Fibroblast of the conjunctiva (primary cell): ENCODE measurements at regions not wholly inside any gene's neighbourhood (a gene's known extent, or its start where the extent isn't known, plus 50 kb on each side); places are given as distances from the start of the nearest gene placed in this dataset.
"Not testable (repeated sequence)": the region's sequence is repeated elsewhere in the genome, so short reads cannot be mapped to it uniquely, and the experiment has no call there.

Source experiments
- DNase-seq: peaks from one replicate; pipeline ENCODE4 v3.0.0-alpha.2; 2010; ENCODE audit warnings: low read depth

DNA sequence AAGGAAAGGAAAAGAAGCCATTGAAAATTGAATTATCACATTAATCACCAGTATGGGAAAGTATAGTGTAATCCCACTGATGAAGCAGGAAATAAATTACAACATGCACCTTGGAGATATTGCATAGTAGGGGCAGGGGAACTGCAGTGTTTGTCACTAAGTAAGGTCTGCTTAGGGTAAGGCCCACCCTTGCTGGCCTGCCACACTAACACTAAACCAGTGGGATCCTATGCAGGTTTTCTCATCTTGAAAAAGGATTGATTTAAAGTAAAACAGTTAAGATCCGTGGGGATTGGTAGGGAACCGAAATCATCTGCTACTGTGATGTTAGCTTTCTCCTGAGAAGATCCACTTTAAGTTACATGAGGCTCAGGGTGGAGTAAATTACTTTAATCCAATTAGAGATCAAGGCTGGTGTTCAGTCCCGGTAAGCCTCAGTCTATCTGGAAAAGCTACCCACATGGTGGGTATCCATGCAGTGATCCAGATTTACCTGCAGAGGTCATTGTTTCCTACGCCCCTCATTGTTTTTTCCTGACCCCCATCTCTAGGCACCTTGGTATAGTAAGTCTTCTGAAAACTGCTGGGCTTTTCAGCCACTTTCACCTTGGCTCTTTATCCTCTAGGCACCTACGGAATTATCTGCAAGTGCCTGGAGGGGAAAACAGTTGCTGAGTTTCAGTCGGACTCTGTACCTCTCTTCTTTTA is 1014.9 kb upstream of the ATXN8OS start:
- DNase-seq = no peak

DNA sequence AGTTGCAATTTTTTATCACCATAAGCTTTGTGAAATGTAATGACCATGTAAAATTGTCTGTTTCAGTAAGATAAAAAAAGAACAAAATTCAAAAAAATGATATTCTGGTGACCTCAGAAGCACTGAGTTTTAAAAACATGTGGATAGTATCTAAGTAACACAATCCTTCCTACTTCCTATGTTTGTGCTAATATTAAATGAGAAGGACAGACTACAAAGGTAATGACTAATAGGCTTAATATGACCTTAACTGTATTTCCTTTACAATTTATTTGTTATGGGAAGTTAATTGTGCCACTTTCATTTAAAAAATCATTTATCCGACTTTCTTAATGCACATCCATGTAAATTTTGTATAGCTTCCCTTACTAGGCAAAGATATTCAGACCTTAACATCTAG is 1030.4 kb upstream of the ATXN8OS start:
- no peak for DNase-seq

DNA sequence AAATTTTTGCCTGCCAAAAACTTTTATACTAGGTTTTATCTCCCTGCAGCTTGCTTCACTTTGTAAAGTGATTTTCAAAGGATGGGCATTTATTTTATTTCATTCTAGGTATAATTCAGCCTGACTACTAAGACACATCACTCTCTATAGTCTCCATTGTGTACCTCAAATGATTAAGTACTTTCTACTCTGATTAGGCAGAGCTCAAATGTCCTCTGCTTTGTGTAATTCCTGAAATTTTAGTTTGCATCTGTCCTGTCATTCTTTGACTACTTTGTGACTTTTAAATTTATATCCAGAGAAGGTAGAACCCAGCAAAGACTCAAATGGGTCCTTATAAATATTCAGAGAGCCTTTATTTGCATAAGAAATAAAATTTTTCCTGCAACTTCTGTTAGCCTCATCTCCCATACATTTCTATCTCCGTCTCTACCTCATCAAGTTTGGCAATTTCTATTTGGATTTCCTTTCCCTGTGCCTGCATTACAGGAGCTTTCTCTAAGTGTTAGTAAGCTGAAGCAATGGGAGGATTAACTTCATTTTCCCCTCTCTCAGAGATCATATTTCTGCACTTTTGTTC is 1038.0 kb upstream of the ATXN8OS start:
- no peak for DNase-seq

- no peak for DNase-seq
Observed at GRCh38 chr13:69050696-69051095, 1056.9 kb upstream of the ATXN8OS start.

DNA sequence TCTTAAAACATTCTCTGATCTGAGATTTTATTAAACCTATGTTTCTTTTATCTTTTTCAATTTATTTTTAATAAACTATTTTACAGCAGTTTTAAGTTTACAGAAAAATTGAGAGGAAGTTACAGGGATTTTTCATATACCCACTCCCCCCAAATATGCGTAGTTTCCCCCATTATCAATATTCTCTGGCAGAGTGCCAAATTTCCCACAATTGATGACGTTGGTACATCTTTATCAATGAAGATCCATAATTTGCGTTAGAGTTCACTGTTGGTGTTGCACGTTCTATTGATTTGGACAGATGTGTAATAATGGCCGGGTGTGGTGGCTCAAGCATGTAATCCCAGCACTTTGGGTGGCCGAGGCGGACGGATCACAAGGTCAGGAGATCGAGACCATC is 1063.0 kb upstream of the ATXN8OS start:
- no peak for DNase-seq

- no peak for DNase-seq
Observed at GRCh38 chr13:69040898-69041297, 1066.7 kb upstream of the ATXN8OS start.

DNA sequence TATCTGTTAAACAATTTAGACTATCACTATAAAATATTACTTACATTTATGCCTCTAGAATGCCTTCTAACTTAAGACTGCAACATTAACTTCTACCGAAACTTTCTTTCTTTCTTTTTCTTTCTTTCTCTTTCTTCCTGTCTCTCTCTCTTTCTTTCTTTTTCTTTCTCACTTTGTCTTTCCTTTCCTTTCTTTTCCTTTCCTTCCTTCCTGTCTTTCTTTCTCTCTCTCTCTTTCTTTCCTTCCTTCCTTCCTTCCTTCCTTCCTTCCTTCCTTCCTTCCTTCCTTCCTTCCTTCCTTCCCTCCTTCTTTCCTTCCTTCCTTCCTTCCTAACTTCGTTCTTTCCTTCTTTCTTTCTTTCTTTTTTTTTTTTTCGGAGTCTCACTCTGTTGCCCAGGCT is 1071.9 kb upstream of the ATXN8OS start:
- DNase-seq = no peak

- DNase-seq = no peak
Observed at GRCh38 chr13:69028936-69029335, 1078.7 kb upstream of the ATXN8OS start.

DNA sequence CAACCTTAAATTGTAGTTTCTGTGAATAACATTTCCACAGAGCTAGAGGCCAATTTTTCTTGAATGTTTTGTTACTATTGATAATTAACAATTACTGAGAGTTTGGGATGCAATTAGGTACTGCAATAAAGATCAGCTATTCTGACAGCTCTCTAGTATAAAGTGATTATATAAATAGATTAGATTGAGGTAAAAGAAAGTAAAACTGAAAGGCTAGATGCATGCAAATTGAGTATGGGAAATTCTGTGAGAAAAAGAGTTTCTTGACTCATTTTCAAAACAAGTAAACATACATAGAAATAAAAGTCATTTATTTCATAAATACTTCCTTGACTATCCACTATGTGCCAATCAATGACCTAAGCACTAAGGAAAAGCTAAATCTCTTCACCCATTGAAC is 1087.5 kb upstream of the ATXN8OS start:
- DNase-seq = no peak

GRCh38 chr13:69018173-69018572 is 1089.5 kb upstream of the ATXN8OS start:
- not testable (repeated sequence) for DNase-seq

- no peak for DNase-seq
Observed at GRCh38 chr13:69010789-69011188, 1096.8 kb upstream of the ATXN8OS start.

GRCh38 chr13:69008499-69008898 is 1099.1 kb upstream of the ATXN8OS start:
- no peak for DNase-seq

DNA sequence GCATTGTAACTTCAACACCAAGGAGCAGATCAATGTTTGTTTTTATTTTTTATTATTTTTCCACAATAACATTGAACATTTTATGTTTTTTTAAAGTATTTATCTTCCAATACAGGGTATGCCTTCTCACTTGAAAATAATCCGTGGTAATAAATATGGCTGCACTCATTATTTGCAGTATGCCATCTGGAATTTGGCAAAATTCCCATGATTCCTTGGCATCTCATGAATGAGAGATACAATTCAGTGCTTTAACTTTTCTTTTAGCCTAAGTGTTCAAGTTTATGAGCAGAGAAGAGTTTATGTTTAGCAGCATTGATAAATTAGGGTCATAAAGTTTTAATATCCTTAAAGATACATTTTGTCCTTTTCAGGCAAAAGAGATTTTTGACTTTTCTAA is 1109.6 kb upstream of the ATXN8OS start:
- DNase-seq = no peak

- DNase-seq = no peak
Observed at GRCh38 chr13:68996668-68997025, 1111.0 kb upstream of the ATXN8OS start.

- no peak for DNase-seq
Observed at GRCh38 chr13:68995972-68996667, 1111.5 kb upstream of the ATXN8OS start.

DNA sequence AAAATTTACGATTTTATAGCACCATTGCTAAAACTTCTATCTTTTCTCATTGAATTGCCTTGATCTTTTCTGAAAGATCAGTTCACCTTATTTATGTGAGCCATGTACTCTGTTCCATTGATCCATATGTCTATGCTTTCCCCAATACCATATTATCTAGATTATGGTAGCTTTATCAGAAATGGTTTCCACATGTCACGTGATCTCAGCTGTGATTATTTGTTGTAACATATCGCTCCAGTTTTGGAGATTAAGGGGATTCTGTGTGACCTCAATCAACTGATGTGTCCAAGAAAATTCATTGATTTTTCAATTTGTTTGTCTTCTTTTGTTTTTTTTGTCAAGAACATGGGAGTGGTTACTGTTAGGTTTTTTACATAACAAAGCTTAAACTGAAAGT is 1114.5 kb upstream of the ATXN8OS start:
- DNase-seq = no peak

GRCh38 chr13:68988176-68988575 is 1119.5 kb upstream of the ATXN8OS start:
- no peak for DNase-seq

GRCh38 chr13:68987585-68987984 is 1120.0 kb upstream of the ATXN8OS start:
- no peak for DNase-seq

DNA sequence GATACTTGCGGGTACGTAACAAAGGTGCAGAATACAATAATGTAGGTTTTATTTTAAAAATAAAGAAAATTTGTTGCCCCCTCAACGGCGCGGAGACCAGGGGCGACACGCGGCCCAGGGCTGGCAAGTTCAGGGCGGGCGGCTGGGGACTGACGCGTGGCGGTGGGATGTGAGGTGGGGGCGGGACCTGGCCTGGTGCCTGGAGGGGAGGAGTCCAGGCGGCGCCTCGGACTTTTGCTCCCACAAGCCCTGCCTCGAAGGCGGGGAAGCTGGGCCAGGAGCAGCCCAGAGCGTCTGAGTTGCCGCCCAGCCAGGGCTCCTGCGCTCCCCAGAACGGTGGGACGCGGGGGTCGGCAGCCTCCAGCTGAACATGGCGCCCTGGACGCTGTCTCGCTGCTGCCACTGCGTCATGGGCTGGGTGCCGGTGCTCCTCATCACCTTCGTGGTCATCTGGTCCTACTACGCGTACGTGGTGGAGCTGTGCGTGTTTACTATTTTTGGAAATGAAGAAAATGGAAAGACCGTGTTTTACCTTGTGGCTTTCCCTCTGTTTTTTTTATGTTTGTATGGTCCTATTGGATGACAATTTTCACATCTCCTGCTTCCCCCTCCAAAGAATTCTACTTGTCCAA is 1122.8 kb upstream of the ATXN8OS start:
- DNase-seq = no peak

DNA sequence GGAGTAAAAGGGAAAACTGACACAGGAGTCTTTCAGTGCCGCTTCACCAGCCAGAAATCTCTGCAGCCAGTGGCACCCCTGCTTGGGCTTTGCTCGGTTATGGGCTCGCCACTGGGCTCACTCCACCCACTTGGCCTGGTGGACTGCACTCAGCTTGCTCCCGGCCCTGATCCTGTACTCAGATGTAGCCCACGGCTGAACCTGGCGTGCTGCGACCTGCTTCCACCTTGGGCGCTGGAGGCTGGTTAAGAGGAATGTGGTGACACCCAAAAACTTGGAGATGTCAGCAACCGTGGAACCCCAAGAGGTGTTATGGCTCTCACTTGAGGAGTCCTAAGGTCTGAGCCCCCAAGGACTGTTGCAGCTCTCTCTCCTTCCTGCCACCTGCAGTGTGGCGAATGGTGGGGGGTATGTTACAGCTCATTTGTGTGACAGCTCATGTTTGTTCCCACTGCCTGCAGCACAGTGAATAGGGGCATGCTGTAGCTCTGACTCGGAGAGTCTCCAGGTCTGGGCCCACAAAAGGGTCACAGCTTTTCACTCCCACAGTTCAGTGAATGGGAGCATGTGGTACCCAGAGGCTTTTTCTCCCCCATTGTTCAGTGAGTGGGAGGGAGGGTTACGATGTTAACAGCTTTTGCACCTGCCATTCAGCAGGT is 1124.5 kb upstream of the ATXN8OS start:
- no peak for DNase-seq

- no peak for DNase-seq
Observed at GRCh38 chr13:68976287-68976686, 1131.3 kb upstream of the ATXN8OS start.

DNA sequence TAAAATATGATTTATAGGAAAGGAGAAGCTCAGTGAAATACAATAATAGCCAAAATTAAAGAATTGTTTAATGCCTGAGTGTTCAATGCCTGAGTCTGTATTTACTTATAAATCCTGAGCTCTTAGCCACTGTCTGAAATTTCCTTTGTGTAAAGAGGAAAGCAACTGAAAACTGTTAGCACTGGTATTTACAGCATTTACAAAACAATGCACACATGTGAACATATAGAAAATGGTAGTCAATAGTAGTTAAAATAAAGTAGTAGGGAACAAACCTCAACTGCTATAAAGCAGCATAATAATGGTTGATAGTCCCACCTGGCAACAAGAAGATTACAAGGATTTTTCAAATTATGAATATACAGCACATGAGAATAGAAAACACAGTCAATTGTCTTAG is 1137.1 kb upstream of the ATXN8OS start:
- DNase-seq = no peak

DNA sequence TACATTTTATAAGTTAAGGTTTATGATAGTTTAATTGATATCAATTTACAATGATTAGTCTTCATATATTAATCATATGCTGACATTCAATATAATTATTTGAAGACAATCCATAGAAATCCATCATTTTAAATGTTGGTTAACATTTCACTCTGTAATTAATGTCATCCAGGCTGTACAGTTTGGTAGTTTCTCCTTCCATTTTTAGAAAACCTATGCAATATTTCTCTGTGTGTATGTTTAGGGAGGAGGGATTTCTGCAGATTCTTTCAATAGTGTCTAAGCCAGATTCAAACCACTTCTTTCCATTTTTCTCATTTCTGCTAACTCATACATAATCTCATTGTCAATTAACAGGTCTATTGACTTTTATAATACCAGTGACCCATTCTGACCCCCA is 1159.0 kb upstream of the ATXN8OS start:
- no peak for DNase-seq
